Neural progenitor cell (in vitro differentiated cells): ENCODE measurements at regions not wholly inside any gene's neighbourhood (a gene's known extent, or its start where the extent isn't known, plus 50 kb on each side); places are given as distances from the start of the nearest gene placed in this dataset.

Experiments
- EZH2phosphoT487 ChIP-seq: fragments of 200-600 bp; sonication (generic); IDR thresholded peaks from 2 replicates; pipeline ENCODE4 v1.6.1; 2017; ENCODE audit warnings: antibody characterized with exemption
- TF ChIP-seq, protein P1 (sequence below): fragments of 200-600 bp; sonication (generic); IDR thresholded peaks from 2 replicates; pipeline ENCODE4 v1.5.1; 2017; ENCODE audit warnings: antibody characterized with exemption, mild to moderate bottlenecking

DNA sequence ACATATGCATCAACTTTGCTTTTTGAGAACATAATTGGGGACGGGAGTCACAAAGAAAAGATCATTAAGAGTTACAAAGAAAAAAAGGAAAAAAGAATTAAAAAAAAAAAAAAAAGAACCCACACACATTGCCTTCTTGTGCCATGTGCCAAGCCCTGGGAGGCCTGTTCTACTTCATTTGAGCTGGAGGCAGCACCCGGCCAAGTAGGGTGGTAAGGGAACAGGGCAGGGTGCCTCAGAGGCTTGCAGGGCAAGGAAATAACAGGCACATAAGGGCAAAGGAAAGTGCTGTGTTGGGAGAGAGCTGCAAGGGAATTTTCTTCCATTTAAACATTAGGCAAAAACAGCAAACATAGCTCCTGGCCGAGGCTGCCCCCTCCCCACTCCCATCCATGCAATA is 418.0 kb downstream of the TMEM182 start:
- TF ChIP-seq, protein P1, sequence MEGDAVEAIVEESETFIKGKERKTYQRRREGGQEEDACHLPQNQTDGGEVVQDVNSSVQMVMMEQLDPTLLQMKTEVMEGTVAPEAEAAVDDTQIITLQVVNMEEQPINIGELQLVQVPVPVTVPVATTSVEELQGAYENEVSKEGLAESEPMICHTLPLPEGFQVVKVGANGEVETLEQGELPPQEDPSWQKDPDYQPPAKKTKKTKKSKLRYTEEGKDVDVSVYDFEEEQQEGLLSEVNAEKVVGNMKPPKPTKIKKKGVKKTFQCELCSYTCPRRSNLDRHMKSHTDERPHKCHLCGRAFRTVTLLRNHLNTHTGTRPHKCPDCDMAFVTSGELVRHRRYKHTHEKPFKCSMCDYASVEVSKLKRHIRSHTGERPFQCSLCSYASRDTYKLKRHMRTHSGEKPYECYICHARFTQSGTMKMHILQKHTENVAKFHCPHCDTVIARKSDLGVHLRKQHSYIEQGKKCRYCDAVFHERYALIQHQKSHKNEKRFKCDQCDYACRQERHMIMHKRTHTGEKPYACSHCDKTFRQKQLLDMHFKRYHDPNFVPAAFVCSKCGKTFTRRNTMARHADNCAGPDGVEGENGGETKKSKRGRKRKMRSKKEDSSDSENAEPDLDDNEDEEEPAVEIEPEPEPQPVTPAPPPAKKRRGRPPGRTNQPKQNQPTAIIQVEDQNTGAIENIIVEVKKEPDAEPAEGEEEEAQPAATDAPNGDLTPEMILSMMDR = no peak
- TF ChIP-seq EZH2phosphoT487 = no peak
